Kidney (tissue), 13 donors: ENCODE measurements at regions not wholly inside any gene's neighbourhood (a gene's known extent, or its start where the extent isn't known, plus 50 kb on each side); places are given as distances from the start of the nearest gene placed in this dataset.
A peak's percentile ranks its signal among the peaks of the same experiment; 100 is the strongest.

Experiments used
- DNase-seq, 5 donors: peaks; one replicate each; pipeline ENCODE4 v3.0.0-alpha.2; 2013 to 2020
- FAIRE-seq: peaks from 2 replicates; lab custom pipeline; 2012; peaks lifted over from hg19 to GRCh38; lab: Jason Lieb, UNC
- H3K27ac ChIP-seq, 2 donors: one replicate each; pipeline ENCODE4 v1.7.0; 2013; ENCODE audit warnings: low read depth in 2 of 2, low read length in 2 of 2, inconsistent platforms in 1 of 2
- H3K27me3 ChIP-seq: one replicate; pipeline ENCODE4 v1.7.1; 2013; ENCODE audit warnings: low read length, inconsistent platforms; ENCODE audit not compliant: control insufficient read depth, insufficient read depth
- H3K36me3 ChIP-seq, 3 donors: one replicate each; pipeline versions ENCODE4 v1.7.0 to v1.7.1; 2013; ENCODE audit warnings: low read length in 3 of 3, control low read depth in 1 of 3, inconsistent platforms in 1 of 3; ENCODE audit not compliant: insufficient read depth in 3 of 3, control insufficient read depth in 2 of 3
- H3K4me1 ChIP-seq, 3 donors: one replicate each; pipeline versions ENCODE4 v1.7.0 to v1.7.1; 2013; ENCODE audit warnings: low read length in 3 of 3, inconsistent platforms in 1 of 3, low read depth in 1 of 3; ENCODE audit not compliant: control insufficient read depth in 2 of 3, insufficient read depth in 2 of 3
- H3K4me3 ChIP-seq, 3 donors: one replicate each; pipeline versions ENCODE4 v1.7.0 to v1.8.1; 2013; ENCODE audit warnings: low read length in 3 of 3, control low read depth in 1 of 3, inconsistent platforms in 1 of 3
- H3K9ac ChIP-seq, 3 donors: one replicate each; pipeline versions ENCODE4 v1.7.0 to v1.7.1; 2013; ENCODE audit warnings: low read length in 3 of 3, control low read depth in 1 of 3, inconsistent platforms in 1 of 3
- H3K9me3 ChIP-seq, 3 donors: one replicate each; pipeline versions ENCODE4 v1.7.0 to v1.7.1; 2013; ENCODE audit warnings: low read length in 3 of 3, control low read depth in 1 of 3, inconsistent platforms in 1 of 3; ENCODE audit not compliant: control insufficient read depth in 2 of 3, insufficient read depth in 1 of 3
- intact Hi-C: fragments of 100-400 bp; cut with DNase I; formaldehyde crosslinking; loops from one replicate; pipeline ENCODE4 v1.11.1; 2022
- TF ChIP-seq, protein P1 (sequence below): IDR thresholded peaks from 3 replicates; pipeline ENCODE4 v1.5.1; 2012; ENCODE audit warnings: mild to moderate bottlenecking, moderate library complexity, borderline replicate concordance; ENCODE audit not compliant: insufficient read depth; ENCODE audit errors: extremely low read depth
- donor health status: control.
- donor health status: control.
- donor health status: control.
- donor health status: control.
- donor health status: control.
- donor health status: DM: yes; HTN: yes; CAD: no.
- donor health status: Normal renal cell carcinoma (clear cell type).

DNA sequence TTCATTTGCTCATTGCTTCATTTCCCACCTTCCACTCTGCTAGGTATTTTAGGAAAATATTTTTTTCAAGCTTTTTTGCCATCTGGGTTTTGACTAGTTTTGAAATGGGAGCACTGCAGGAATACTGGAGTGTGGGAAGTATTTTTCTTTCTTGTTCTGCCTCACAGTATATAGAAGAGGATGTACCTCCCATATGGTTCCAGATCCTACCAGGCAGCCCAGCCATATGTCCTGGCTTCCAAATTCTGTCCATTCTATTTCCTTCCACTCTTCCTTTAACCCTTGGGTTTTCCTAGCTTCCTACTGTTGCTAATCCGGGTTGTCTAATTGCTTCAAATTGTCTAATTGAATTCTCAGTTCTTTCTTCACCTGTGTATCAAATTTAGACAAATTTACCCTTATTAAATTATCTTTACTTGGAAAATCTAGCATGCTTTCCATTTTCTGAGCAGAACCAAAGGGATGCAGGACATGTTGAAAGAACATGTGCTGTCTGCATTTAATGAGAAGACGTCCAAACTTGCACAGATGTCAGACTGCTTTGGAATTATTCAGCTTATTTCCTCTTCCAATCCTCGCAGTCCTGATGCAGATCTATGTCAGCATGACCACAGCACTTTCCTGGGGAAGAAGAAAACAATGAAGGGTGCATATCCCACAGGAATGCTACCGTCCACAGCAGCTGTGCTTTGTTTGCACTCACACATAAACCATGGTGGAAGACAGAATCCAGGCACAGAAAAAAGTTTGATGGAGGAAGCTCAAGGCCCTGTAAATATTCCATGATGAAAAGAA is 1273.9 kb upstream of the MAP3K7 start:
- Histone ChIP-seq H3K36me3 (no peaks in the 10 kb centered on the region), H3K4me3 (no peak overlapping the region), H3K27ac (no peak overlapping the region), H3K9me3 (no peaks in the 10 kb centered on the region), H3K4me1 (no peaks in the 10 kb centered on the region), H3K27me3 (no peaks in the 10 kb centered on the region), H3K9ac (no peak overlapping the region)
- TF ChIP-seq, protein P1, sequence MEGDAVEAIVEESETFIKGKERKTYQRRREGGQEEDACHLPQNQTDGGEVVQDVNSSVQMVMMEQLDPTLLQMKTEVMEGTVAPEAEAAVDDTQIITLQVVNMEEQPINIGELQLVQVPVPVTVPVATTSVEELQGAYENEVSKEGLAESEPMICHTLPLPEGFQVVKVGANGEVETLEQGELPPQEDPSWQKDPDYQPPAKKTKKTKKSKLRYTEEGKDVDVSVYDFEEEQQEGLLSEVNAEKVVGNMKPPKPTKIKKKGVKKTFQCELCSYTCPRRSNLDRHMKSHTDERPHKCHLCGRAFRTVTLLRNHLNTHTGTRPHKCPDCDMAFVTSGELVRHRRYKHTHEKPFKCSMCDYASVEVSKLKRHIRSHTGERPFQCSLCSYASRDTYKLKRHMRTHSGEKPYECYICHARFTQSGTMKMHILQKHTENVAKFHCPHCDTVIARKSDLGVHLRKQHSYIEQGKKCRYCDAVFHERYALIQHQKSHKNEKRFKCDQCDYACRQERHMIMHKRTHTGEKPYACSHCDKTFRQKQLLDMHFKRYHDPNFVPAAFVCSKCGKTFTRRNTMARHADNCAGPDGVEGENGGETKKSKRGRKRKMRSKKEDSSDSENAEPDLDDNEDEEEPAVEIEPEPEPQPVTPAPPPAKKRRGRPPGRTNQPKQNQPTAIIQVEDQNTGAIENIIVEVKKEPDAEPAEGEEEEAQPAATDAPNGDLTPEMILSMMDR, result no peak
- intact Hi-C loops, result no loop called here
- FAIRE-seq (no peak), DNase-seq (peak in 1 of 5 donors; percentile 15)

GRCh38 chr6:91852252-91852651 is 1265.4 kb upstream of the MAP3K7 start:
- TF ChIP-seq, protein P1, result no peak
- intact Hi-C loops, result no loop called here

DNA sequence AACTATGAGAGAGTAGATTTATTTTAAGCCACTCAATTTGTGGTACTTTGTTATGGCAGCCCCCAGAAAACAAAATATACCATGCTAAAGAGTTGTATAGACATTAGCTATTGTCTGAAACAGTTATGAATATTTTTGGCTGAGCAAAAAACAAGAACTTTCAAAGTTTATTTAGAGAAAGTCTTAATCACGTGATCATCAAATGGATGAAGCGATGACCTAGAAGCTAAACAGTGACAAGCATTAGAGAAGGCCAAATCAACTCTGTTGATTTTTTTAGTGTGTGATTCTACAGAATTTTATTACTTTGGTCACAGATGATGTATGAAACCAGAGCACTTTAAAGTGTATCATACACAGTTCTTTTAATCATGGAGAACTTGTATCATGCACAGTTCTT is 1247.9 kb upstream of the MAP3K7 start:
- Histone ChIP-seq H3K9me3 (no peaks in the 10 kb centered on the region), H3K36me3 (no peaks in the 10 kb centered on the region), H3K27ac (no peak overlapping the region), H3K4me3 (no peak overlapping the region), H3K27me3 (no peaks in the 10 kb centered on the region), H3K9ac (no peak overlapping the region), H3K4me1 (no peaks in the 10 kb centered on the region)
- no peak for FAIRE-seq
- intact Hi-C loops, result no loop called here
- DNase-seq, result no peak
- TF ChIP-seq, protein P1, result no peak

More at GRCh38 chr6:91852252-91852651, 1265.4 kb upstream of the MAP3K7 start:
- Histone ChIP-seq H3K4me3 (no peak overlapping the region), H3K27me3 (no peaks in the 10 kb centered on the region), H3K4me1 (no peaks in the 10 kb centered on the region), H3K36me3 (no peaks in the 10 kb centered on the region), H3K9me3 (no peaks in the 10 kb centered on the region), H3K9ac (no peak overlapping the region), H3K27ac (no peak overlapping the region)
- peak; percentile 3 for FAIRE-seq
- peak in 2 of 5 donors; percentile 31 to 70 for DNase-seq

DNA sequence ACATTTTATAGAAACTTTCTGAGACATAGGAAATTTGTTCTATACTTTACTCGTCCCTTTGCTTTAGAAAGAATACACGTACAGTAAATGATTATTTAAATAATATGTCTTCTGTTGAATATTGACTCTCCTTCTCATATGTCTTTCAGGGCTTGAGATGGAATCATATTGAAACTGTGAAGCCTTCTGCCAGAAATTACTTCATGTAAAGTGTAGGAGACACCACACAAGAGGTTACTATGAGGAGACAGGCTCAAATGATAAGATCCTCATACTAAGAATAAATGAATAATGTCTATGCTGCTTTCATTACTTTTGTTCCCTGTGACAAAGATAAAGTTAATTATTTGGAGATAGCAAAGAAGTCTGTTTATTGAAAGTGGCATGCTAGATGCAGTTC is 1240.3 kb upstream of the MAP3K7 start:
- FAIRE-seq, result no peak

More for the DNA sequence above, 1240.3 kb upstream of the MAP3K7 start:
- H3K27ac ChIP-seq, result no peak overlapping the region
- H3K4me1 ChIP-seq, result no peaks in the 10 kb centered on the region
- no peak for DNase-seq
- H3K9ac ChIP-seq, result no peak overlapping the region
- H3K27me3 ChIP-seq, result no peaks in the 10 kb centered on the region
- no peaks in the 10 kb centered on the region for H3K36me3 ChIP-seq
- intact Hi-C loops, result no loop called here
- H3K9me3 ChIP-seq, result no peaks in the 10 kb centered on the region
- TF ChIP-seq, protein P1, result no peak
- no peak overlapping the region for H3K4me3 ChIP-seq
